ENCODE measurements at regions not wholly inside any gene's neighbourhood (a gene's known extent, or its start where the extent isn't known, plus 50 kb on each side); places are given as distances from the start of the nearest gene placed in this dataset.

DNA sequence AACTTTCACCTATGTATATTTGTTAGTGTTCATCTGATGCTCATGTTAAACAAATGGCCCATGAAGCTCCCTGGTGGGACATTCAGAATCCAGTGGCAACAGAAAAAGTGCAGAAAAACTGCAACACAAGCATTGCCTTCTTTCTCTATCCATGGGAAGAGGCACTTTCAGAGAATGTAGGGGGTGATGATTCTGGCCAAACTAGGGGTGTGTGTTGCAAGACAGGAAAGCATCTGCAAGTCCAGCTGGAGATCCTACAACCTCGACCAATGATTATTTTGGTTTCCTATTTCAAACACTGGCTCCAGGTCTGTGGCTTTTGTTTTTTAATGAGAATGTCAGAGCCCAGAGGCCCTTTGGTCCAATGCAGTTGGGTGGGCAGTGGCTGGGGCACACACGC lies 198.7 kb downstream of the CXCL12 start:
- no peak for DNase-seq
- Histone ChIP-seq H3K4me1 (ENCODE audit: control insufficient read depth in 1 of 2, insufficient read depth in 2 of 2, low read depth in 1 of 2, low read length in 1 of 2) (no peaks in the 10 kb centered on the region), H3K9me3 (peaks cover 5% of the 10 kb centered on the region; the same call in 1 of the 2 replicates), H3K9me2 (no peaks in the 10 kb centered on the region), H2AFZ (ENCODE audit: low read depth) (no peak overlapping the region), H3K36me3 (replicated peaks in 1 of 2; ENCODE audit: control insufficient read depth in 1 of 2, insufficient read depth in 2 of 2, low read length in 1 of 2) (no peaks in the 10 kb centered on the region), H3K4me2 (no peak overlapping the region), H3K27ac (ENCODE audit: low read depth in 2 of 2, low read length in 1 of 2) (no peak overlapping the region), H4K20me1 (ENCODE audit: insufficient read depth) (no peaks in the 10 kb centered on the region), H3K27me3 (ENCODE audit: insufficient read depth) (no peaks in the 10 kb centered on the region), H3K79me2 (ENCODE audit: insufficient read depth) (no peaks in the 10 kb centered on the region), H3K4me3 (ENCODE audit: low read depth in 2 of 2, low read length in 1 of 2) (no peak overlapping the region), H3K9ac (no peak overlapping the region), H3F3A (replicated peaks; ENCODE audit: insufficient read depth) (no peaks in the 10 kb centered on the region)
- TF ChIP-seq TCF12 (IDR thresholded peaks at IDR 0.05): no peak
- no peak for TF ChIP-seq GATA2 (CRISPR knock-in tag; IDR thresholded peaks at IDR 0.05)
- TF ChIP-seq, protein P1, sequence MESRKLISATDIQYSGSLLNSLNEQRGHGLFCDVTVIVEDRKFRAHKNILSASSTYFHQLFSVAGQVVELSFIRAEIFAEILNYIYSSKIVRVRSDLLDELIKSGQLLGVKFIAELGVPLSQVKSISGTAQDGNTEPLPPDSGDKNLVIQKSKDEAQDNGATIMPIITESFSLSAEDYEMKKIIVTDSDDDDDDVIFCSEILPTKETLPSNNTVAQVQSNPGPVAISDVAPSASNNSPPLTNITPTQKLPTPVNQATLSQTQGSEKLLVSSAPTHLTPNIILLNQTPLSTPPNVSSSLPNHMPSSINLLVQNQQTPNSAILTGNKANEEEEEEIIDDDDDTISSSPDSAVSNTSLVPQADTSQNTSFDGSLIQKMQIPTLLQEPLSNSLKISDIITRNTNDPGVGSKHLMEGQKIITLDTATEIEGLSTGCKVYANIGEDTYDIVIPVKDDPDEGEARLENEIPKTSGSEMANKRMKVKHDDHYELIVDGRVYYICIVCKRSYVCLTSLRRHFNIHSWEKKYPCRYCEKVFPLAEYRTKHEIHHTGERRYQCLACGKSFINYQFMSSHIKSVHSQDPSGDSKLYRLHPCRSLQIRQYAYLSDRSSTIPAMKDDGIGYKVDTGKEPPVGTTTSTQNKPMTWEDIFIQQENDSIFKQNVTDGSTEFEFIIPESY (IDR thresholded peaks at IDR 0.05; ENCODE audit: borderline replicate concordance, low read depth): no peak
- TF ChIP-seq, protein P2, sequence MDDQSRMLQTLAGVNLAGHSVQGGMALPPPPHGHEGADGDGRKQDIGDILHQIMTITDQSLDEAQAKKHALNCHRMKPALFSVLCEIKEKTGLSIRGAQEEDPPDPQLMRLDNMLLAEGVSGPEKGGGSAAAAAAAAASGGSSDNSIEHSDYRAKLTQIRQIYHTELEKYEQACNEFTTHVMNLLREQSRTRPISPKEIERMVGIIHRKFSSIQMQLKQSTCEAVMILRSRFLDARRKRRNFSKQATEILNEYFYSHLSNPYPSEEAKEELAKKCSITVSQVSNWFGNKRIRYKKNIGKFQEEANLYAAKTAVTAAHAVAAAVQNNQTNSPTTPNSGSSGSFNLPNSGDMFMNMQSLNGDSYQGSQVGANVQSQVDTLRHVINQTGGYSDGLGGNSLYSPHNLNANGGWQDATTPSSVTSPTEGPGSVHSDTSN (IDR thresholded peaks at IDR 0.05): no peak
- no peak for TF ChIP-seq MEF2A (IDR thresholded peaks at IDR 0.05; ENCODE audit: borderline replicate concordance, low read depth)
- TF ChIP-seq, protein P3, sequence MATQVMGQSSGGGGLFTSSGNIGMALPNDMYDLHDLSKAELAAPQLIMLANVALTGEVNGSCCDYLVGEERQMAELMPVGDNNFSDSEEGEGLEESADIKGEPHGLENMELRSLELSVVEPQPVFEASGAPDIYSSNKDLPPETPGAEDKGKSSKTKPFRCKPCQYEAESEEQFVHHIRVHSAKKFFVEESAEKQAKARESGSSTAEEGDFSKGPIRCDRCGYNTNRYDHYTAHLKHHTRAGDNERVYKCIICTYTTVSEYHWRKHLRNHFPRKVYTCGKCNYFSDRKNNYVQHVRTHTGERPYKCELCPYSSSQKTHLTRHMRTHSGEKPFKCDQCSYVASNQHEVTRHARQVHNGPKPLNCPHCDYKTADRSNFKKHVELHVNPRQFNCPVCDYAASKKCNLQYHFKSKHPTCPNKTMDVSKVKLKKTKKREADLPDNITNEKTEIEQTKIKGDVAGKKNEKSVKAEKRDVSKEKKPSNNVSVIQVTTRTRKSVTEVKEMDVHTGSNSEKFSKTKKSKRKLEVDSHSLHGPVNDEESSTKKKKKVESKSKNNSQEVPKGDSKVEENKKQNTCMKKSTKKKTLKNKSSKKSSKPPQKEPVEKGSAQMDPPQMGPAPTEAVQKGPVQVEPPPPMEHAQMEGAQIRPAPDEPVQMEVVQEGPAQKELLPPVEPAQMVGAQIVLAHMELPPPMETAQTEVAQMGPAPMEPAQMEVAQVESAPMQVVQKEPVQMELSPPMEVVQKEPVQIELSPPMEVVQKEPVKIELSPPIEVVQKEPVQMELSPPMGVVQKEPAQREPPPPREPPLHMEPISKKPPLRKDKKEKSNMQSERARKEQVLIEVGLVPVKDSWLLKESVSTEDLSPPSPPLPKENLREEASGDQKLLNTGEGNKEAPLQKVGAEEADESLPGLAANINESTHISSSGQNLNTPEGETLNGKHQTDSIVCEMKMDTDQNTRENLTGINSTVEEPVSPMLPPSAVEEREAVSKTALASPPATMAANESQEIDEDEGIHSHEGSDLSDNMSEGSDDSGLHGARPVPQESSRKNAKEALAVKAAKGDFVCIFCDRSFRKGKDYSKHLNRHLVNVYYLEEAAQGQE (IDR thresholded peaks at IDR 0.05; ENCODE audit: low read depth, low read length): no peak
- TF ChIP-seq, protein P4, sequence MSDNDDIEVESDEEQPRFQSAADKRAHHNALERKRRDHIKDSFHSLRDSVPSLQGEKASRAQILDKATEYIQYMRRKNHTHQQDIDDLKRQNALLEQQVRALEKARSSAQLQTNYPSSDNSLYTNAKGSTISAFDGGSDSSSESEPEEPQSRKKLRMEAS (IDR thresholded peaks at IDR 0.05; ENCODE audit: low read depth): no peak
- TF ChIP-seq YY1 (IDR thresholded peaks at IDR 0.05; ENCODE audit: low read depth): no peak
- TF ChIP-seq, protein P5, sequence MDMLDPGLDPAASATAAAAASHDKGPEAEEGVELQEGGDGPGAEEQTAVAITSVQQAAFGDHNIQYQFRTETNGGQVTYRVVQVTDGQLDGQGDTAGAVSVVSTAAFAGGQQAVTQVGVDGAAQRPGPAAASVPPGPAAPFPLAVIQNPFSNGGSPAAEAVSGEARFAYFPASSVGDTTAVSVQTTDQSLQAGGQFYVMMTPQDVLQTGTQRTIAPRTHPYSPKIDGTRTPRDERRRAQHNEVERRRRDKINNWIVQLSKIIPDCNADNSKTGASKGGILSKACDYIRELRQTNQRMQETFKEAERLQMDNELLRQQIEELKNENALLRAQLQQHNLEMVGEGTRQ (IDR thresholded peaks at IDR 0.05; ENCODE audit: borderline replicate concordance, low read depth, low read length): no peak
- TF ChIP-seq, protein P6, sequence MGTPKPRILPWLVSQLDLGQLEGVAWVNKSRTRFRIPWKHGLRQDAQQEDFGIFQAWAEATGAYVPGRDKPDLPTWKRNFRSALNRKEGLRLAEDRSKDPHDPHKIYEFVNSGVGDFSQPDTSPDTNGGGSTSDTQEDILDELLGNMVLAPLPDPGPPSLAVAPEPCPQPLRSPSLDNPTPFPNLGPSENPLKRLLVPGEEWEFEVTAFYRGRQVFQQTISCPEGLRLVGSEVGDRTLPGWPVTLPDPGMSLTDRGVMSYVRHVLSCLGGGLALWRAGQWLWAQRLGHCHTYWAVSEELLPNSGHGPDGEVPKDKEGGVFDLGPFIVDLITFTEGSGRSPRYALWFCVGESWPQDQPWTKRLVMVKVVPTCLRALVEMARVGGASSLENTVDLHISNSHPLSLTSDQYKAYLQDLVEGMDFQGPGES (IDR thresholded peaks at IDR 0.05; ENCODE audit: low read depth, low read length): no peak
- WGBS (ENCODE audit: low lambda C conversion rate): 4% methylated on average over 2 of the region's 2 CpGs
- POLR2A ChIA-PET: no interaction called here
- CTCF ChIA-PET: interaction anchor here (1.1 to 1.5 kb wide), 2 partner anchors 13 to 496 kb away, joined by 3 to 4 read pairs; no protein-coding TSS in a partner anchor
